ENCODE measurements at regions not wholly inside any gene's neighbourhood (a gene's known extent, or its start where the extent isn't known, plus 50 kb on each side); places are given as distances from the start of the nearest gene placed in this dataset.

- TF ChIP-seq, protein P1, sequence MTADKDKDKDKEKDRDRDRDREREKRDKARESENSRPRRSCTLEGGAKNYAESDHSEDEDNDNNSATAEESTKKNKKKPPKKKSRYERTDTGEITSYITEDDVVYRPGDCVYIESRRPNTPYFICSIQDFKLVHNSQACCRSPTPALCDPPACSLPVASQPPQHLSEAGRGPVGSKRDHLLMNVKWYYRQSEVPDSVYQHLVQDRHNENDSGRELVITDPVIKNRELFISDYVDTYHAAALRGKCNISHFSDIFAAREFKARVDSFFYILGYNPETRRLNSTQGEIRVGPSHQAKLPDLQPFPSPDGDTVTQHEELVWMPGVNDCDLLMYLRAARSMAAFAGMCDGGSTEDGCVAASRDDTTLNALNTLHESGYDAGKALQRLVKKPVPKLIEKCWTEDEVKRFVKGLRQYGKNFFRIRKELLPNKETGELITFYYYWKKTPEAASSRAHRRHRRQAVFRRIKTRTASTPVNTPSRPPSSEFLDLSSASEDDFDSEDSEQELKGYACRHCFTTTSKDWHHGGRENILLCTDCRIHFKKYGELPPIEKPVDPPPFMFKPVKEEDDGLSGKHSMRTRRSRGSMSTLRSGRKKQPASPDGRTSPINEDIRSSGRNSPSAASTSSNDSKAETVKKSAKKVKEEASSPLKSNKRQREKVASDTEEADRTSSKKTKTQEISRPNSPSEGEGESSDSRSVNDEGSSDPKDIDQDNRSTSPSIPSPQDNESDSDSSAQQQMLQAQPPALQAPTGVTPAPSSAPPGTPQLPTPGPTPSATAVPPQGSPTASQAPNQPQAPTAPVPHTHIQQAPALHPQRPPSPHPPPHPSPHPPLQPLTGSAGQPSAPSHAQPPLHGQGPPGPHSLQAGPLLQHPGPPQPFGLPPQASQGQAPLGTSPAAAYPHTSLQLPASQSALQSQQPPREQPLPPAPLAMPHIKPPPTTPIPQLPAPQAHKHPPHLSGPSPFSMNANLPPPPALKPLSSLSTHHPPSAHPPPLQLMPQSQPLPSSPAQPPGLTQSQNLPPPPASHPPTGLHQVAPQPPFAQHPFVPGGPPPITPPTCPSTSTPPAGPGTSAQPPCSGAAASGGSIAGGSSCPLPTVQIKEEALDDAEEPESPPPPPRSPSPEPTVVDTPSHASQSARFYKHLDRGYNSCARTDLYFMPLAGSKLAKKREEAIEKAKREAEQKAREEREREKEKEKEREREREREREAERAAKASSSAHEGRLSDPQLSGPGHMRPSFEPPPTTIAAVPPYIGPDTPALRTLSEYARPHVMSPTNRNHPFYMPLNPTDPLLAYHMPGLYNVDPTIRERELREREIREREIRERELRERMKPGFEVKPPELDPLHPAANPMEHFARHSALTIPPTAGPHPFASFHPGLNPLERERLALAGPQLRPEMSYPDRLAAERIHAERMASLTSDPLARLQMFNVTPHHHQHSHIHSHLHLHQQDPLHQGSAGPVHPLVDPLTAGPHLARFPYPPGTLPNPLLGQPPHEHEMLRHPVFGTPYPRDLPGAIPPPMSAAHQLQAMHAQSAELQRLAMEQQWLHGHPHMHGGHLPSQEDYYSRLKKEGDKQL (CRISPR knock-in tag; IDR thresholded peaks at IDR 0.05; ENCODE audit: low read depth): no peak
- TF ChIP-seq ATF4 (CRISPR knock-in tag; IDR thresholded peaks at IDR 0.05): no peak
Measured at GRCh38 chr9:109925799-109926198, 145.8 kb downstream of the PALM2AKAP2 start (continued).

- BruUV-seq (replicated peaks): no TSS peak
- H3K9ac ChIP-seq (ENCODE audit: insufficient read depth, low read depth, low read length): no peak overlapping the region
- WGBS (ENCODE audit: low lambda C conversion rate): 40% methylated on average over 3 of the region's 3 CpGs
- H2AFZ ChIP-seq (ENCODE audit: low read length): no peak overlapping the region
- ATAC-seq: no peak
- FAIRE-seq: no peak
- no peak overlapping the region for H3K4me2 ChIP-seq (ENCODE audit: low read depth, low read length)
- no peak for TF ChIP-seq ZSCAN25 (CRISPR knock-in tag; IDR thresholded peaks at IDR 0.05)
- TF ChIP-seq, protein P2, sequence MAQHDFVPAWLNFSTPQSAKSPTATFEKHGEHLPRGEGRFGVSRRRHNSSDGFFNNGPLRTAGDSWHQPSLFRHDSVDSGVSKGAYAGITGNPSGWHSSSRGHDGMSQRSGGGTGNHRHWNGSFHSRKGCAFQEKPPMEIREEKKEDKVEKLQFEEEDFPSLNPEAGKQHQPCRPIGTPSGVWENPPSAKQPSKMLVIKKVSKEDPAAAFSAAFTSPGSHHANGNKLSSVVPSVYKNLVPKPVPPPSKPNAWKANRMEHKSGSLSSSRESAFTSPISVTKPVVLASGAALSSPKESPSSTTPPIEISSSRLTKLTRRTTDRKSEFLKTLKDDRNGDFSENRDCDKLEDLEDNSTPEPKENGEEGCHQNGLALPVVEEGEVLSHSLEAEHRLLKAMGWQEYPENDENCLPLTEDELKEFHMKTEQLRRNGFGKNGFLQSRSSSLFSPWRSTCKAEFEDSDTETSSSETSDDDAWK (CRISPR knock-in tag; IDR thresholded peaks at IDR 0.05): no peak
- TF ChIP-seq HNRNPL (IDR thresholded peaks at IDR 0.05; ENCODE audit: low read depth, low read length): no peak
- TF ChIP-seq ZNF780A (CRISPR knock-in tag; IDR thresholded peaks at IDR 0.05): no peak
- no peak overlapping the region for H3K27ac ChIP-seq (ENCODE audit: extremely low read length, insufficient read depth, low read length)
- H3K79me2 ChIP-seq (ENCODE audit: insufficient read depth, low read length): no peaks in the 10 kb centered on the region
- no peak overlapping the region for H3K4me3 ChIP-seq (replicated peaks in 1 of 3; ENCODE audit: insufficient read depth in 1 of 3, low read depth in 2 of 3, low read length in 3 of 3)
- in situ Hi-C loops (cut with HindIII; ENCODE audit: extremely low pct_ligation_motif_present, low pct_unique_long_range_greater_than_20kb) (no loop called here), intact Hi-C loops (cut with micrococcal nuclease; ENCODE audit: unreplicated experiment) (no loop called here)
- H3K36me3 ChIP-seq (replicated peaks in 1 of 2; ENCODE audit: control insufficient read depth in 1 of 2, insufficient read depth in 2 of 2, low read length in 2 of 2): no peaks in the 10 kb centered on the region
- H3K9me3 ChIP-seq (ENCODE audit: low read length): no peaks in the 10 kb centered on the region
- CTCF ChIA-PET (ENCODE audit: low intra/inter-chr PET ratio, low total read pairs): no interaction called here
- no peak for DNase-seq (ENCODE audit: low spot score)
- H4K20me1 ChIP-seq (ENCODE audit: insufficient read depth, low read length): no peaks in the 10 kb centered on the region
- POLR2A ChIA-PET: no interaction called here
- no peaks in the 10 kb centered on the region for H3K4me1 ChIP-seq (ENCODE audit: insufficient read depth, low read length)
- H3K27me3 ChIP-seq (ENCODE audit: control insufficient read depth in 1 of 2, insufficient read depth in 2 of 2, low read length in 2 of 2): no peaks in the 10 kb centered on the region
Measured at GRCh38 chr9:109926421-109926869, 146.4 kb downstream of the PALM2AKAP2 start.
